ENCODE measurements at regions not wholly inside any gene's neighbourhood (a gene's known extent, or its start where the extent isn't known, plus 50 kb on each side); places are given as distances from the start of the nearest gene placed in this dataset.
"Not testable (repeated sequence)": the region's sequence is repeated elsewhere in the genome, so short reads cannot be mapped to it uniquely, and the experiment has no call there.

GRCh38 chr3:5581743-5582142, 394.2 kb downstream of the EDEM1 start:
- TF ChIP-seq, protein P1, sequence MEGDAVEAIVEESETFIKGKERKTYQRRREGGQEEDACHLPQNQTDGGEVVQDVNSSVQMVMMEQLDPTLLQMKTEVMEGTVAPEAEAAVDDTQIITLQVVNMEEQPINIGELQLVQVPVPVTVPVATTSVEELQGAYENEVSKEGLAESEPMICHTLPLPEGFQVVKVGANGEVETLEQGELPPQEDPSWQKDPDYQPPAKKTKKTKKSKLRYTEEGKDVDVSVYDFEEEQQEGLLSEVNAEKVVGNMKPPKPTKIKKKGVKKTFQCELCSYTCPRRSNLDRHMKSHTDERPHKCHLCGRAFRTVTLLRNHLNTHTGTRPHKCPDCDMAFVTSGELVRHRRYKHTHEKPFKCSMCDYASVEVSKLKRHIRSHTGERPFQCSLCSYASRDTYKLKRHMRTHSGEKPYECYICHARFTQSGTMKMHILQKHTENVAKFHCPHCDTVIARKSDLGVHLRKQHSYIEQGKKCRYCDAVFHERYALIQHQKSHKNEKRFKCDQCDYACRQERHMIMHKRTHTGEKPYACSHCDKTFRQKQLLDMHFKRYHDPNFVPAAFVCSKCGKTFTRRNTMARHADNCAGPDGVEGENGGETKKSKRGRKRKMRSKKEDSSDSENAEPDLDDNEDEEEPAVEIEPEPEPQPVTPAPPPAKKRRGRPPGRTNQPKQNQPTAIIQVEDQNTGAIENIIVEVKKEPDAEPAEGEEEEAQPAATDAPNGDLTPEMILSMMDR (IDR thresholded peaks at IDR 0.05; ENCODE audit: borderline replicate concordance, insufficient read depth, low read depth, low read length) = no peak
- no peak overlapping the region for H3K4me3 ChIP-seq (ENCODE audit: low read depth, low read length)

GRCh38 chr3:5583920-5584319, 396.4 kb downstream of the EDEM1 start:
- TF ChIP-seq, protein P1 (IDR thresholded peaks at IDR 0.05; ENCODE audit: borderline replicate concordance, insufficient read depth, low read depth, low read length) = no peak
- no peak overlapping the region for H3K4me3 ChIP-seq (ENCODE audit: low read depth, low read length)

DNA sequence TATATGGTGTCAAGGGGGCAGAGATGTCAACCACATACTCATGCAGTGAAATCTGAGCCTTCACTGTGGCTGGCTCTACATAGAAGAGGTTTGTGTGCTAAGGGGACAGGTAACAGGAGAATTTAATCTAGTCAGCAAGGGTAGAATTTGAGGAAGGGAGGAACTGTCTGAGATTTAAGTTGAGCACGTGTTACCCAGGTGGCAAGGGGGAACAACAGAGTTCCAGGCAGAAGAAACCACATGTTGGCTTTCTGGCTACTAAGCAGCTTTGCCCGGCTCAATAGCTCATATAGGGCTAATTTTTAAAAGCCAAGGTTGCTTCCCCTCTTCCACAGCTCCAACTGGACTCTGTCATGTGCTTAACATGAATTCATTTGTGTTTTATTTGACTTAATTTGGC, 397.6 kb downstream of the EDEM1 start:
- H3K4me3 ChIP-seq (ENCODE audit: low read depth, low read length) = no peak overlapping the region
- TF ChIP-seq, protein P1 (IDR thresholded peaks at IDR 0.05; ENCODE audit: borderline replicate concordance, insufficient read depth, low read depth, low read length) = no peak

DNA sequence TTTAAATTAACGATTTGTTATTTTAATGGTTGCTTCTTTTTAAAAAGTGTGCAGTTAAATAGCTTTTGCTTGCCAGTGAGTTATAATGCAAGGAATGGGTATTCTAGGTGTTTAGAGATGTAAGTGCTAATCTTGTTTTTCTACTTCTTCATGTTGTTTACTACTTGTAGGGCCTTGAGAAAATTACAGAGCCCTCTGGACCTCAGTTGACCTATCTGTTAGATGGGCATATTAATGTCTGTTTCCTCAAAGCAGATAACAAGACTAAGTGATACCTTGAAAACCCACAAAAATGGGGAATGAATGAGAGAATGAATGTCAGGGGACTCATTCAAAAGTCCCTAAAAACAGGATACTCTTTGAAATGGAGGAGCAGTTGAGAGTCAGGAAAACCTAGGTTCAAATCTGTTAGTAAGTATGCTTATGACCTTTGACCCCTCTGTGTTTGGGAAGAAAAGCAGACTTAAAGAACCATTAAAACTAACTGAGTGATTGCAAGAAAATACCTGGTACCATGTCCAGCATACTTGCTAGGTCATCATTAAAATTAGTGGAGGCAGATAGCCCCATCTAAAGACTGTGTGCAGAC, 419.5 kb downstream of the EDEM1 start:
- H3K4me3 ChIP-seq (ENCODE audit: low read depth, low read length) = no peak overlapping the region
- TF ChIP-seq, protein P1 (IDR thresholded peaks at IDR 0.05; ENCODE audit: borderline replicate concordance, insufficient read depth, low read depth, low read length) = no peak

DNA sequence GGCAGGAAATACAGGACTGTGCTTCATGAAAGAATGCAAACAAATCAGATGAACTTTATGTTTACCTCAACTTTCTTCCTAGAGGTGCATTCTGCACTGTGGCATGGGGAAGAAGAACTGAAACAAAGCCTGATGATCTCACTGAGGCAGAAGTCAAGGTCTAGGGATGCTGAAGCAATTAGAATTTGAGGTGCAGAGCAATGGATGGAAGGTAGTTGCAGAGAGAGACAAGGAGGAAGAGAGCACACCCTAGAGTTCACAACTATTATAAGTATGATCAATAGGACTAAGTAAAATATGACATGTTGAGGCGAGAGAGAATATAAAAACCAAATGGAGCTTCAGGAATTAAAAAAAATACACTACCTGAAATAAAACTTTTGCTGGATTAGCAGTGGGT, 420.1 kb downstream of the EDEM1 start:
- TF ChIP-seq, protein P1 (IDR thresholded peaks at IDR 0.05; ENCODE audit: borderline replicate concordance, insufficient read depth, low read depth, low read length) = no peak
- H3K4me3 ChIP-seq (ENCODE audit: low read depth, low read length) = no peak overlapping the region

DNA sequence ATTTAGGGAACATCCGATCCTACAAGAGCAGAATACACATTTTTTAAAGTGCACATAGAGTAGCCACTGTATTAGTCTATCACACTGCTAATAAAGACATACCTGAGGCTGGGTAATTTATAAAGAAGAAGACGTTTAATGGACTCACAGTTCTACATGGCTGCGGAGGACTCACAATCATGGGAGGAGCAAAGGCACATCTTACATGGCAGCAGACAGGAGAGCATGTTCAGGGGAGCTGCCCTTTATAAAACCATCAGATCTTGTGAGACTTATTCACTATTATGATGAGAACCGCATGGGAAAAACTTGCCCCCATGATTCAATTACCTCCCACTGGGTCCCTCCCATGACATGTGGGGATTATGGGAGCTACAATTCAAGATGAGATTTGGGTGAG, 421.5 kb downstream of the EDEM1 start:
- H3K4me3 ChIP-seq (ENCODE audit: low read depth, low read length) = not testable (repeated sequence)

GRCh38 chr3:5613599-5613998, 426.1 kb downstream of the EDEM1 start:
- TF ChIP-seq, protein P1 (IDR thresholded peaks at IDR 0.05; ENCODE audit: borderline replicate concordance, insufficient read depth, low read depth, low read length) = no peak
- H3K4me3 ChIP-seq (ENCODE audit: low read depth, low read length) = no peak overlapping the region

DNA sequence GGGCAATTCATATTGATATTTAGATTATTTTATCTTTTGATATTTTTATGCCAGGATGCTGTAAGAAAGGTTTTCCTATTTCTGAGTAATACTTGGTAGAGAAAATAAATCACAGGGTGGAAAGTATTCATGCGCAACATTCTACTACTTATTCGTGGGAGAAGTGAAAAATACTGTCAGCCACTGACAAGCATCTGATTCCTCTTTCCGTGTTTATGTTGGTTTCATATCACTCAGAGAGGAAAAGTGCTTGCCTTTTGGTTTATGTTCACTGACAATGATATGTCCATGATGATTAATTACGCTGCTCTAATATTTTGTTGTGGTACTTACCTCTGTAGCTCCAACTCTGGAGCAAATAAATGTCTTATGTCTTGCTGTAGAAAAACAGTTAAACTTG, 429.4 kb downstream of the EDEM1 start:
- TF ChIP-seq, protein P1 (IDR thresholded peaks at IDR 0.05; ENCODE audit: borderline replicate concordance, insufficient read depth, low read depth, low read length) = no peak

More for the DNA sequence above, 429.4 kb downstream of the EDEM1 start:
- no peak overlapping the region for H3K4me3 ChIP-seq (ENCODE audit: low read depth, low read length)
